GM19438 (cell line): ENCODE measurements at regions not wholly inside any gene's neighbourhood (a gene's known extent, or its start where the extent isn't known, plus 50 kb on each side); places are given as distances from the start of the nearest gene placed in this dataset.
"Not testable (repeated sequence)": the region's sequence is repeated elsewhere in the genome, so short reads cannot be mapped to it uniquely, and the experiment has no call there.

Experiments
- ATAC-seq: cut with Tn5 transposase; IDR thresholded peaks from one replicate; pipeline ENCODE4 v1.9.1; 2021; ENCODE audit warnings: low read depth; ENCODE audit not compliant: unreplicated experiment

DNA sequence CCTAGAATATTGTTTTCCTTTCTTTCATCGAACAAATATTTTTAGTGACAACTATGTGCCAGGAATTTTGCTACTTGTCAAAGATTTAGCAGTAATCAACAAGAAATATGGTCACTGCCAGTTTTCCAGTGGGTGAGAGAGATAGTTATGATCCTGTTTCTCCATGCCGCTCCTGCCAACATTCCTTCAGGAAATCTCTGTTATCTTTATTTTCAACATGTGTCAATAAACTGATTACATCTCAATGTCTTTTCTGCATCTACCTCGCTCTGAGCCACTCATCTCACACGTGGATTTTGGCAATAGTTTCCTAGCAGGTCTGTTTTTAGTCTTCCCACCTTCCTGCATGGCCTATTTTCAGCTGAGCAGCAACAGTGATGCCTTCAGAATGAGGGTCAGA, 650.0 kb upstream of the STXBP6 start:
- no peak for ATAC-seq

DNA sequence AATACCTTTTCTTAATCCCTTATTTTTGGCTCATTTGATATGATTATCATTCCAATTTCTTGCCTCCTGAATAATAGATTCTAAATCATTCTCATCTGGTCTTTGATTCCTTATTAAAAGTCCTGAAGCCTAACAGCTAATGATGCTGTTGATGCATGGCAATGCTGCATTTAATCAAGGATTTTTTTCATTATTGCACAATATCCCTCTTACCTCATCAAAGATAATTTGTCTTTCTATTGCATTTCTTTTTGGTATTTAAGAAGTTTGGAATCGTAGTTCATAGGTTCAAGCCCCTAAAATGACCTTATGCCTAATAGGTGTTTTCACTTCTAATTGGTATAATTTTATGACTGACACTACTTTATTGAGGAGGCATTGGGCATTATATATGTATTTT, 648.2 kb upstream of the STXBP6 start:
- no peak for ATAC-seq

DNA sequence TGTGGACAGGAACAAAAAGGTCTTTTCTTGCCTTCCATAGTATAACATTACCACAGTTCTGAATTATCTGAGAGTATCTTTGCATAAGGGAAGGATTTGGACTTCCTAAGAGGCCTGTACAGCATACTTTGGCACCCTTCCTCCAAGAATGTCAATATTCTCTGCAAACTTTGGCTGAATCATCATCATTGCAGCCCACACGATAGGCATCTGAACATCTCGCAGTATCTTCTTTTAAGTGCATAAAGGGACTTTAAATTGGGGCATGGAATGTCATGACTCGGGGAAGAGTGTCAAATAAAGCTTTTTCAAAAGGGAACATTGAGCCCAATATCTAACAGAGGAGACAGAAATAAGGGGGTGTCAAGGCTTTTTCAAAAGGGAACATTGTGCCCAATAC, 646.2 kb upstream of the STXBP6 start:
- ATAC-seq, result no peak

DNA sequence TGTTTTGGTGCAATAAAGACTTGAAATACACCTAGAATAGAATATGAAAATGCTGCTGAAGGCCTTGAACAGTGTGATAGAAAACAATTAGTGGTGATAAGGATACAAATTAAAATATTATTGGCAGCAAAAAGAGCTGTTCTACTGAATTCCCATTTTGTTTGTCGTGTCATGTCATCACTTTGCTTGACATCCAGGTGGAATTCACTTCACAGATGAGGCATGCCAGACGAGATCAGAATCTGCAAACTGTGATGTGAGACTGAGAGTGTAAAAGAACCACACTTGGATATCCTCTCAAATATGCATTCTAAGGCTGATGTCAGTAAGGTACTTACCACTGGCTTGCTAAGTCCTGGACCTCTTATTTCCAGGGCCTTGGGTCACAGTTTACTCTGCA, 635.1 kb upstream of the STXBP6 start:
- ATAC-seq, result no peak

DNA sequence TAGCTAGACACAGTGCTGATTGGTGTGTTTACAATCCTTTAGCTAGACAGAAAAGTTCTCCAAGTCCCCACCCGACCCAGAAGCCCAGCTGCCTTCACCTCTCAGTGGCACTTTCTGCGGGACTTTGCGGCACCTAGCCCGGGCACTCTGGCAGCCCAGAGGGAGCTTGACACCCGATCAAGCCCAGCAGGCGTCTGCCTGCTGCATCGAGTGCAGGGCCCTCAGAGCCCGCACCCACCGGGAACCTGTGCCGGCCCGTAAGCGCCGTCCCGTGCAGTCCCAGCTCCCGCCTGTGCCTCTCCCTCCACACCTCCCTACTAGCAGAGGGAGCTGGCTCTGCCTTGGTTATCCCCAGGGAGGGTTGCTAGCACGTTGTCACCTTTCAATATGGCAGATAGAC, 631.0 kb upstream of the STXBP6 start:
- no peak for ATAC-seq

DNA sequence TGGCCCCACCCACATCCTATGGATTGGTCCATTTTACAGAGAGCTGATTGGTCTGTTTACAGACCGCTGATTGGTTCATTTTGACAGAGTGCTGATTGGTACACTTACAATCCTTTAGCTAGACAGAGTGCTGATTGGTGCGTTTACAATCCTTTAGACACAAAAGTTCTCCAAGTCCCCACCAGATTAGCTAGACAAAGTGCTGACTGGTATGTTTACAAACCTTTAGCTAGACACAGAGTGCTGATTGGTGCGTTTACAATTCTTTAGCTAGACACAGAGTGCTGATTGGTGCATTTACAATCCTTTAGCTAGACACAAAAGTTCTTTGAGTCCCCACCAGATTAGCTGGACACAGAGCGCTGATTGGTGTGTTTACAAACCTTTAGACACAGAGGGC, 630.6 kb upstream of the STXBP6 start:
- ATAC-seq, result not testable (repeated sequence)

DNA sequence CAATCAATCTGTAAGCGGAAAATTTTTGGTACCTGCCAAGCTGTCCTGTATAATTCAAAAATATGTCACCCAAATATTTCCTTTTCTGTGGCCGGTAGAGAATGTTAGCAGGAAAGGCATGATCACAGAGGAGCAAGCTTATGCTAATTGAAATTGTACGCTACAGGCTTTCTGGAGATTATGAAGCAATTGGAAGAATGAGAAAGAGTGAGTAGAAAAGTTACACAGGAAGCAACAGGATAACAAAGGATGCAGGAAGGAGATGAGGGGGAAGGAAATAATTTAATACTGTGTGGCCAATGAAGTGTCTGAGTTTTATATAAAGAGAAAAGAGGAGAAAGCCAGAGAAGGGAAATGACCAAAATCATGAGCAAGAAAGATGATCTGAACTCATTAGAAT, 627.2 kb upstream of the STXBP6 start:
- ATAC-seq, result no peak

DNA sequence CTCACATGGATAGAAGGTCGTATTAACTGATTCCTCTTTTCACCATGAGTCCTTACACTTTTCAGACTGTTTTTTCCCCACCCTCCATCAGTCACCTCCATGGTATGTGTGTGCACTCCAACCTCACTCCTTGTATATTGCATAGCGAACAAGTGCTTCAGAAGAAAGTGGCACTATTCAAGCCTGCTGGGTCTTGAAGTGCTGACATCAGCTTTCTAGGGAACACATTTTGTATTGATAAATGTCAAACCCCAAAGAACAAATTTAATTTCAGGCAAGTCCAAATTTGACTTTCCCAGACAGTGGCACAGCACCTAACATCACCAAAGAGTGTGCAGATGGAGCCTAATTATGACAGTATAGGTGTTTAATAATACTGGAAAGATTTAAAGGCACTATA, 617.4 kb upstream of the STXBP6 start:
- ATAC-seq, result no peak

DNA sequence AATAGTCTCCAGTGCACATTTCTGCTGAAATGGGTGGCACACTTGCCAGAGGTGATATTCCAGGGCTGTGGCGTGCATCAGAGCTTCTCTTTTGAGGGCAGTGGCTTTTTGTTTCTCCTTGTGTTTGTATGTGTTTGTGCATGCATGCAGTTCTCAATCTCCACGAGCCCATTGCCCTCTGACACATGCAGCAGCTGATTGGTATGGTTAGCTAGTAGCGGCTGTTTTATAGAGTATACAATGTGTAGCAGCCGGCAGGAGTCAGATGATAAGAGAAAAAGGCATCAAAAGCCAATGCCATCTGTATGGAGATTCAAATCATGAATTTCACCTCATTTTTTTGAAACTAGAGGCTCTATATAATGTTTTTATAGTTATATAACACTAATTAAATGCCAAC, 616.9 kb upstream of the STXBP6 start:
- ATAC-seq, result no peak

DNA sequence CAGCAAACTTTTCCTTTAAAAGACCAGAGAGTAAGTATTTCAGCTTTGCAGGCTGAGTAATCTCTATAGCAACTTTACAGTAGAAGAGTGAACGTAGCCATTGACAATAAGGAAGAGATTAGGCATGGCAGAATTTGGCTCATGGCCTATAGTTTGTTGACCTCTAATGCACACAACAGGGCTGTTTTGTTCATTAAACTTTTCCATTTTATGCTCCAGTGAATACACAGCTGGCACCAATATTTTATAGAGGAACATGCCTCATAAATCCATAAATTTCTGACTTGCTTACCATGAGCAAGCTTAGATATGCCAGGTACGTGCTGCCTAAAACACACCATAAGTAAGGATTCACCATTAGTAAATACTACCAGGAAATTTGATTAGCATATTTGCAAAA, 609.0 kb upstream of the STXBP6 start:
- no peak for ATAC-seq

DNA sequence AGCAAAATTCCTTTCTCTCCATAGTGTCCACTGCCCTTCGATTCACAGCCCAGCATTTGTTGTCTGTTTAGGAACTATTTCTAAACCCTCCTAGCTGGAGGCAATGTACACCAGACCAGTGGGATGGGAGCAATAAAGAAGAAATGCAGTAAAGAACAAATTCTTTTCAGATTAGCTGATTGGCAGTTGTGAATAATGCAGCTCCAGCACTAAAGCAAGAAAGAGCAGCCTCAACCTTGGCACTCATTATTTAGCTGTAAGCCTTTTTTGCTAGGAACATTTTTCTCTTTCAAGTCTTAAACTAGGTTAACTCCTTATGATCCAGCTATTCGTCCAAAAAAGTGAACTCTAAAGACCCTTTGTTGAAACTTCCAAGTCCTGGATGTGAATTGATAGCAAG, 580.5 kb upstream of the STXBP6 start:
- no peak for ATAC-seq

DNA sequence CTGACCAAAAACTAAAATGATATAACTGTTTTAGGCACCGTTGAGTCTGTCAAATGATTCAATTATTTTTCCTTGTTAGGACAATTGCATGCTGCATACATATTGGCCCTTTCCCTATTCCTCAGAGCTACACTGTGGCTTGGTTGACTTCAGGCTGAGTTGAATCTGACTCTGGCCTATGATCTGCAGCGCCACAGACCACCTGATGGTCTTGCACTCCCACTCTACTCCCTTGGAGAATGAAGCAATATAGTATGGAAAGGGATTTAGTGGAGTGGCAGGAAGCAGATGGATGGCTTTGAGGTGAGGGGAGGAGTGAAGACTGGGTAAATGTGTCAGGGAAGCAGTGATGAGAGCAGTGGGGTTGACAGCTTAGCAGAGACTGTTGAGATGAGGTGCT, 579.0 kb upstream of the STXBP6 start:
- ATAC-seq, result no peak

DNA sequence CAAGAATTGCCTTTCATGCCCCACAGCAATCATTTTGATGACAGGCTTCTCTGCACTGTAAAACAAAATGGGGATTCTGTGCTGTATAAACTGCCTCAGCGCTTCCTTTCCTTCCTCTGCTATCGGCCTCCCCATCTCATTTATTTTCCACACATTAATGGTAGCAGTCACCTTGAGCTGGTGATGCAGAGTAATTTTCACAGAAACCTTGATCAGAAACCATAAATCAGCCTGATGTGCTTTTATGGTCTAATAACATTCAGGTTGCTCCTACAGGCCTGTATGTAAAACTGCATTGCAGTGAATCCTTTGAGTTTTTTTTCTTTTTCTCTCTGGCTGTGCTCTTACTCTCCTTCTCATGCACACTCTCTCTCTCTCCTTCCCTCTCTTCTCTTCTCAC, 578.4 kb upstream of the STXBP6 start:
- ATAC-seq, result no peak

DNA sequence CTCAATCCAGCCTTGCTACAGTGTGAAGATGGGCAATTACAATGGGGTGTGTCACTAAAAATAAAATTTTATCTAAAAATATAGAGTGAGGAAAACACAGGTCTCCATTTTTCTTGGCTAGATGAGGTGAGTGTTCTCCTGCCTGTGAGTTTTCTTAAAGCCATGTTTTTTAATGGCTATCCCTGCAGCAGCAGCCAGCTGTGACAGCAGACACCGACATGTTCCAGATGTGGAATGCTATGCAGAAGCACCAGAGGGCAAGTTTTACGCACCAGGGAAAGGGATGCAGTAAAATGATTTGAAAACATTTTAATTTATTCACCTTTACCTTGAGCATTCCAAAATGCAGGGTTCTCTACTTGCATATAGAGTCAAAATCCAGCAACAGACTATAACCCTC, 577.0 kb upstream of the STXBP6 start:
- ATAC-seq, result no peak

DNA sequence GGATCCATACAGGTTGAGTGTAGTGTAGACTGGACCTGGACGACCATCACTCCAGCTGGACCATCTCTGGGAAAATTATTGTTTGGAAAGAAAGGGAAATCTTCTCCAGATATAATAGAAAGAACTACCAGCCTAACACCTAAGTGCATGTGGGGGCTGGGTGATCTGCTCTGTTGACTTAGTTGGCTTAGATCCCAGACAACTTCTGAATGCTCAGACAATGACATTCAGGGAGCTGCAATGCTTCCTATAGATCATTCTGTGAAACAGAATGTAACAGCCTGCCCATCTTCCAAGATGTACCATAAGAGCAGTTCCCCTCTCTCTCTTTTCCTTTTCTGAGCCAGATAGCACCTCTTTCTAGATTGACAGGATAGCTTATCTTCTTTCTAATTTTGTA, 572.8 kb upstream of the STXBP6 start:
- no peak for ATAC-seq

DNA sequence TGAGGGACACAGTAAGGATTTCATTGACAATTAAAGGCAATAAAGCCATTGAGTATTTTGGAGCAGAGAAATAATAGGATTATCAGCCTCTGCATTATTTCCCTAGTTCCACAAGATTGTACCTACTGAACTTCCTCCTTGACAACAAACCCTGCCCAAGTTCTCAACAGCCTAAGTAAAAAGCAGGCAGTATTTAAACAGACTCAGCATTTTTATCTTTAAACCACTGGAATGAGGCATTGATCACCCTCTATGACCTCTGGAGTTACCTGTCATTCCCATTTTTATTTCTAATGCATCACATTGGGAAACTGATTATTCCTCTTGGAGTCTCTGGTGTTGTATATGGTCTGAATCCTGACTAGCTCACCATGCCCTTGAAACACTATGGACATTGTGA, 570.6 kb upstream of the STXBP6 start:
- no peak for ATAC-seq

DNA sequence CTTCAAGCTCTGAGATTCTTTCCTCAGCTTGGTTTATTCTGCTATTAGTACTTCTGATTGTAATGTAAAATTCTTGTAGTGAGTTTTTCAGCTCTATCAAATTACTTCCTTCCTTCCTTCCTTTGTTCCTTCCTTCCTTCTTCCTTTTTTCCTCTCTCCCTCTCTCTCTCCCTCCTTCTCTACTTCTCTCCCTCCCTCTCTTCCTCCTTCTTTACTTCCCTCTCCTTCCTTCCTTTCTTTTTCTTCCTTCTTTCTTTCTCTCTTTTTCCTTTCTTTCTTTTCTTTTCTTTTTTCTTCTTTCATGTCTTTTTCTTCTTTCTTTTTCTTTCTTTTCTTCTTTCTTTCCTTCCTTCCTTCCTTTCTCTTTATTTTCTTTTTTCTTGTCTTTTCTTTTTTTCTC, 565.2 kb upstream of the STXBP6 start:
- ATAC-seq, result no peak

DNA sequence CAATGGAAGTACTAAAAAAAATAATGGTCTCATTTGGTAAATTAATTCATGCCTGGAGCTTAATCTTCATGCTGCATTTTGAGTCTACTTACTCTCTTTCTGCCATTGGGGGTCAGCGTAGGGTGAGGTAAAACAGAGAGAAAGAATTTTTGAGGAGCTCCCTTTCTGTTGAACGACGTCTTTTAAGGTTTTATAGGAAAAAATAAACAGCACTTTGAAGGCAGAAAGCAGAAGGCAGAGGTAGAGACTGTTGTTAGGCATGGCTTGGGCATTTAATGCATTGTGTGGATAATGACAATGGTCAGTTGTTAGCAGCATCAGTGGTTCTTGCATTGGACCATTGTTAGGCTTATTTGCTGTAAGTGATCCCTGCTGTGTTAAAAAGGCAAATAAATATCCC, 557.2 kb upstream of the STXBP6 start:
- no peak for ATAC-seq

DNA sequence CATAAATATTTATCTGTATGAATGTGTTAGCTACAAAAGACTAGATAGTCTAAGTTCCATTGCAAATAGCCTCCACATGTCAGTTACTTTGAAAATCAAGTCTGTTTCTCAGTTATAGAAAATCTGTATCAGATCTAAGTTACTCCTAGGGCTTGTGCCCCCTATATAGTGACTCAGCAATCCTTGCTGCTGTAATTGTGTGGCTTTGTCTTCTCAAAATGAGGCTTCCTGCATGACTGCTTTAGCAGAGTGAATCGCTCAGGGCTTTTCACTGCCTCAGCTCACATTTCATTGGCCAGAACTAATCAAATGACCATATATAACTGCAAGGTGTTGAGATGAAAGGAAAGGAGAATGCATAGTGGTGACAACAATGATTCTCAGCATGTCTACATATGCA, 552.2 kb upstream of the STXBP6 start:
- no peak for ATAC-seq

DNA sequence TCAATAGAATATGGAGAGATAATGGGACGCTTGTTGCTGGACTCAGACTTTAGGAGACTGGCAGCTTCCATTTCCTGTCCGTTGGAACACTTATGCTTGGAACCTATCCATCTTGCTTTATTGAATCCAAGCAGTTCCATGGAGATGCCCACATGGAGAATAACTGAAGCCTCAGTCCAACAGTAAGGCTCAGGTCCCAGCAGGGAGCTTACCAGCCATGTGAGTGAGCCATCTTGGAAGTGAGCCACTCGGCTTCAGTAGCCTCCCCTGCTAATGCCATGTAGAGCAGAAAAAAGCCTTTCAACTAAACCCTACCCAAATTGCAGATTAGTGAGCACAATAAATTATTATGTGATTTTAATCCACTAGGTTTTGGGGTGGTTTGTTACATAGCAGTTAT, 538.8 kb upstream of the STXBP6 start:
- ATAC-seq, result no peak

DNA sequence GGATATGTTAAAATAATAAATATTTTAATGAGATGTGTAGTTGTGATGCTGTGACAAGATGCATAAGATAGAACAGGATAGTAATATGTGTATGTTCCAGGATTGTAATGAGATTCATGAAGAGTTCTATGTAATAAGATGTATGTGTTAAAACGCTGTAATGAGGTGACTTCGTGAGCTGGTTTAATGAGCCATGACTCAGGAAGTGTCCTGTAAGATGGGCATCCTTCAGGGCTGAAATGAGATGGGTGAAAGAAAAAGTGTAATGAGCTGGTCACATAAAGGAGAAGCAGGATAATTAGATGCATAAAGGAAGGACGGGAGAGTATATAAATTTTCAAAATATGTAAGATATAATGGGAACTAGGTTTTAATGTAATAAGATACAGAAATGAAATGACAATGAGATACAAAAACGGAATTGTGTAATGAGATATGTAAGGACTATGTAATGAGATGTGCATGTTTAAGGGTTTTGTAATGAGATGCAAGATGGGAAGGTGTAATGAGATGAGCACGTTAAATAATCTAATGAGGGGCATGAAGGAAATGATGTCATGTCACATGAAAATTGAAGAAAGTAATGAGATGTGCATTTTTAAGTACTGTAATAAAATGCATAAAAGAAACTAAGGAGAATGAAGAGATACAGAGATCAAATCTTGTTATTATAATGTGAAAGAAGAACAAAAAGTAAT, 524.8 kb upstream of the STXBP6 start:
- no peak for ATAC-seq

DNA sequence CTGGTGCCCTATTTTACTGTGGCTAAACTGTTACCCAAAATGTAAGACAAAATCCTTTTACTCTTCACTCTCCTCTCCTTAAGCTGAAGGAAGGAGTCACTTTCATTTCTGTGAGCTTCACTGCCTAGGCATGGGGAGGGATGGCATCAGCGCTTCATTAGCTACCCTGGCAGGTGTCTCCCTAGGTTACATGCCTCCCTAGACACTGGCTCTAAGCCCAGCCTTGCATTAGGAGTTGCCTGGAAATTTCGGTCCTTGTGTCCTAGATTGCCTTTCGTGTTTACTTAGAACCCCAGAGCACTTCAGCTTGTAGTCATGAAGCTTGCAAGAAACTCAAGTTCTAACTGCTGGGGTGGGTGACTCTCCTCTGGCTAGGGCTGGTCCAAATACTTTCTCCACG, 520.5 kb upstream of the STXBP6 start:
- no peak for ATAC-seq

DNA sequence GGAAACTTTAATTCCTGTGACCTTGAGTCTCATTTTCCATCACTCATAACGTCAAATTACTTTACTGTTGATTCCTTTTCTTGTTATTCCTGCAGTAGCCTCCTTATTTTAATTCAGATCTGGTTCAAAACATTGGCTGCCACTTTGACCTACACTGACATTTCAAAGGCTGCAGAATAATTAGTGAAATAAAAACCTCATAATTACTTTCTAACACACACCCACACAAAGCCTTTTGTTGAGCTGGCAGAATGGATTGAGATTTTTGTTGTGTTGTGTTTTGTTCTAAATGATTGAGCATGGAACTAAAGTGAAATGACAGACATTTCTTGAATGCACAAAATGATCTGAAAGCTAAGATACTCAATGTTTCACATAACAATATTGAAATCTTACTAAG, 507.5 kb upstream of the STXBP6 start:
- no peak for ATAC-seq
